Transverse colon (tissue), 4 donors: ENCODE measurements at regions not wholly inside any gene's neighbourhood (a gene's known extent, or its start where the extent isn't known, plus 50 kb on each side); places are given as distances from the start of the nearest gene placed in this dataset.
"Not testable (repeated sequence)": the region's sequence is repeated elsewhere in the genome, so short reads cannot be mapped to it uniquely, and the experiment has no call there.

Source experiments
- DNase-seq: peaks from one replicate; pipeline ENCODE4 v3.0.0-alpha.2; 2019
- H3K27ac ChIP-seq, 4 donors: fragments of 200-600 bp; sonication (generic); 2 replicates each; pipeline ENCODE4 v1.5.1; 2016 to 2018; ENCODE audit warnings: inconsistent platforms in 4 of 4
- H3K27me3 ChIP-seq: fragments of 200-600 bp; sonication (generic); 2 replicates; pipeline ENCODE4 v1.5.1; 2017; ENCODE audit warnings: inconsistent platforms
- H3K36me3 ChIP-seq, 4 donors: fragments of 200-600 bp; sonication (generic); 2 replicates each; pipeline ENCODE4 v1.5.1; 2017 to 2019; ENCODE audit warnings: inconsistent platforms in 4 of 4
- H3K4me1 ChIP-seq, 4 donors: fragments of 200-600 bp; sonication (generic); 2 replicates each; pipeline ENCODE4 v1.5.1; 2017 to 2020; ENCODE audit warnings: inconsistent platforms in 4 of 4
- H3K4me3 ChIP-seq, 4 donors: fragments of 200-600 bp; sonication (generic); 1 replicate in 1 of 4; 2 replicates in 3 of 4; pipeline versions ENCODE4 v1.5.1 to v1.6.1; 2017 to 2019; ENCODE audit warnings: inconsistent platforms in 4 of 4
- H3K9me3 ChIP-seq, 2 donors: fragments of 200-600 bp; sonication (generic); 2 replicates each; pipeline ENCODE4 v1.5.1; 2017 to 2019; ENCODE audit warnings: inconsistent platforms in 2 of 2
- EP300 ChIP-seq: sonication (generic); formaldehyde crosslinking; IDR thresholded peaks from one replicate; pipeline ENCODE4 v1.6.1; 2017; ENCODE audit warnings: antibody characterized with exemption, low read depth
- POLR2A ChIP-seq: fragments of 450-650 bp; IDR thresholded peaks from one replicate; pipeline ENCODE4 v1.6.1; 2016; ENCODE audit warnings: antibody characterized with exemption, mild to moderate bottlenecking, moderate library complexity
- POLR2AphosphoS5 ChIP-seq, 3 donors: sonication (generic); formaldehyde crosslinking; IDR thresholded peaks; one replicate each; pipeline ENCODE4 v1.6.1; 2016; ENCODE audit warnings: antibody characterized with exemption in 3 of 3
- WGBS, 2 donors: methylation state at CpG; one replicate each; pipeline ENCODE4 v1.1.5; 2018; ENCODE audit warnings: low coverage in 1 of 2; 5-methylcytosine and 5-hydroxymethylcytosine counted together
- in situ Hi-C, 4 donors: fragments of 200-750 bp; cut with MboI; loops; one replicate each; pipeline versions ENCODE4 v1.15.0 to v1.15.1; 2017; ENCODE audit warnings: low sequenced_read_pairs in 3 of 4, low pct_ligation_motif_present in 1 of 4, low pct_unique_long_range_greater_than_20kb in 1 of 4
- intact Hi-C: fragments of 100-400 bp; cut with DNase I; formaldehyde crosslinking; loops from one replicate; pipeline ENCODE4 v1.15.1; 2023; ENCODE audit warnings: low total_unique reads
- TF ChIP-seq, protein P1 (sequence below), 5 experiments: fragments of 200-600 bp in 3 of 5; fragments of 450-650 bp in 2 of 5; sonication (generic) in 3 of 5; IDR thresholded peaks; 1 replicate in 2 of 5; 2 replicates in 3 of 5; pipeline ENCODE4 v1.5.1; 2016 to 2017; ENCODE audit warnings: antibody characterized with exemption in 5 of 5, inconsistent platforms in 3 of 5, mild to moderate bottlenecking in 2 of 5, moderate library complexity in 1 of 5

DNA sequence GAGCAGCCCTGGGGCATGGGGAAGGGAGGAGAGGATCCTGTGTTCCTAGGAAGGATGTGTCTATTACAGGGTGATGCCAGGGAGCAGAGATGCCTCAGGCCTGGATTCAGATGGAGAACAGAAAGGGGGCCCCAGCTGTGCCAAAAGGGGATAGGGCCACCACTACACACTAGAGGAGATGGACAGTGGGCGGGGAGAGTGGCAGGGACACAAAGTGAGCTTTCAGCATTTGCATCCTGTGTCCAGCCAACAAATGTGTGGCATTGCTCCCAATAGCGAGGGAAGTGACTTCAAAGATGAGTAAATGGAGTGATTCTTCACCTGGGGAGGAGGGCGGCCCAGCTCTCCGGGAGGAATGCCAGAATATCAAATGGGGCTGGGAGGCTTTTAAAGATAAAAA lies 64.9 kb upstream of the WAPL start:
- intact Hi-C loops: loop anchor here (5.0 kb wide), 1 partner anchor 189 kb away; no protein-coding TSS in a partner anchor
- Histone ChIP-seq H3K27me3 (no peaks in the 10 kb centered on the region), H3K9me3 (no peaks in the 10 kb centered on the region), H3K4me1 (peaks cover 0 to 7% (median 5%) of the 10 kb centered on the region in 4 donors), H3K27ac (no peak overlapping the region), H3K4me3 (no peak overlapping the region), H3K36me3 (no peaks in the 10 kb centered on the region)
- TF ChIP-seq POLR2AphosphoS5 (IDR thresholded peaks at IDR 0.05) (no peak), EP300 (no peak), POLR2A (no peak)
- TF ChIP-seq, protein P1, sequence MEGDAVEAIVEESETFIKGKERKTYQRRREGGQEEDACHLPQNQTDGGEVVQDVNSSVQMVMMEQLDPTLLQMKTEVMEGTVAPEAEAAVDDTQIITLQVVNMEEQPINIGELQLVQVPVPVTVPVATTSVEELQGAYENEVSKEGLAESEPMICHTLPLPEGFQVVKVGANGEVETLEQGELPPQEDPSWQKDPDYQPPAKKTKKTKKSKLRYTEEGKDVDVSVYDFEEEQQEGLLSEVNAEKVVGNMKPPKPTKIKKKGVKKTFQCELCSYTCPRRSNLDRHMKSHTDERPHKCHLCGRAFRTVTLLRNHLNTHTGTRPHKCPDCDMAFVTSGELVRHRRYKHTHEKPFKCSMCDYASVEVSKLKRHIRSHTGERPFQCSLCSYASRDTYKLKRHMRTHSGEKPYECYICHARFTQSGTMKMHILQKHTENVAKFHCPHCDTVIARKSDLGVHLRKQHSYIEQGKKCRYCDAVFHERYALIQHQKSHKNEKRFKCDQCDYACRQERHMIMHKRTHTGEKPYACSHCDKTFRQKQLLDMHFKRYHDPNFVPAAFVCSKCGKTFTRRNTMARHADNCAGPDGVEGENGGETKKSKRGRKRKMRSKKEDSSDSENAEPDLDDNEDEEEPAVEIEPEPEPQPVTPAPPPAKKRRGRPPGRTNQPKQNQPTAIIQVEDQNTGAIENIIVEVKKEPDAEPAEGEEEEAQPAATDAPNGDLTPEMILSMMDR (IDR thresholded peaks at IDR 0.05): no peak
- in situ Hi-C loops: loop anchor here (5.0 to 25.0 kb wide), 3 partner anchors 189 to 199 kb away; no protein-coding TSS in a partner anchor
- DNase-seq: no peak
- 72 to 80% methylated on average over 2 to 4 of the region's 4 CpGs for WGBS, 2 donors

DNA sequence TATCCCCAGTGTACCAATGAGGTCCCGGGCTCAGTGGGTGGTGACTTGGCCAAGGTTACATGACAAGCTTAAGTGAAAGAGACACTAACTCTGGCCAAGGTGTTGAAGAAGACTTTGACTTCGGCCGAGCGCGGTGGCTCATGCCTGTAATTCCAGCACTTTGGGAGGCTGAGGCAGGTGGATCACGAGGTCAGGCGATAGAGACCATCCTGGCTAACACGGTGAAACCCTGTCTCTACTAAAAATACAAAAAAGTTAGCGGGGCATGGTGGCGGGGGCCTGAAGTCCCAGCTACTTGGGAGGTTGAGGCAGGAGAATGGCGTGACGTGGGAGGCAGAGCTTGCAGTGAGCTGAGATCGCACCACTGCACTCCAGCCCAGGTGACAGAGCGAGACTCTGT lies 65.6 kb upstream of the OPN4 start:
- in situ Hi-C loops: loop anchor here (5.0 to 25.0 kb wide), 3 partner anchors 191 to 201 kb away; no protein-coding TSS in a partner anchor
- H3K4me3 ChIP-seq, H3K36me3 ChIP-seq, H3K27ac ChIP-seq, DNase-seq, H3K4me1 ChIP-seq, H3K27me3 ChIP-seq, H3K9me3 ChIP-seq: not testable (repeated sequence)
- WGBS, 2 donors: 88 to 100% methylated on average over 7 to 14 of the region's 14 CpGs
- intact Hi-C loops: loop anchor here (5.0 kb wide), 1 partner anchor 191 kb away; no protein-coding TSS in a partner anchor

DNA sequence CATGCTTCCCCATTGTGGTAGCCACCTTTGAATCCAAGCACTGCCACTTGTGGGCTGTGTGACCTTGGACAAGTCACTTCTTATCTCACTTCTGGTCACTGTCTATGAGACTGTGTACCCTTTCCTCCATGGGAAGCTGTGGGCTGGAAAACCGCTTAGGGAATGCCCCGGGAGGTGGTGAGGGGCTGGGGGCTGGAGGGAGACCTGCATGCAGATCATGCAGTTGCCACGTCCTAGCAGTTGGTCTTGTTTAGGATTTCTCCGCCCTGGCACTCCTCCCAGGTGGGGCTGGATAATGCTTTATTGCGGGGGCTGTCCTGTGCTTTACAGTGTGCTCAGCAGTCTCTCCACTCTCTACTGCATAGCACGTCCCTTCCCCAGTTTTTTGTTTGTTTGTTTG lies 62.9 kb upstream of the OPN4 start:
- intact Hi-C loops: no loop called here
- no peaks in the 10 kb centered on the region for H3K9me3 ChIP-seq
- DNase-seq: no peak
- H3K4me3 ChIP-seq: no peak overlapping the region
- TF ChIP-seq POLR2AphosphoS5 (IDR thresholded peaks at IDR 0.05) (no peak), EP300 (no peak), POLR2A (no peak)
- TF ChIP-seq, protein P1 (IDR thresholded peaks at IDR 0.05): no peak
- in situ Hi-C loops: loop anchor here in 1 of 4 donors (25.0 kb wide), 1 partner anchor 204 kb away; no protein-coding TSS in a partner anchor
- no peak overlapping the region for H3K27ac ChIP-seq
- H3K4me1 ChIP-seq: no peaks in the 10 kb centered on the region
- H3K27me3 ChIP-seq: no peaks in the 10 kb centered on the region
- WGBS, 2 donors: 57 to 83% methylated on average over 2 to 6 of the region's 6 CpGs
- no peaks in the 10 kb centered on the region for H3K36me3 ChIP-seq

DNA sequence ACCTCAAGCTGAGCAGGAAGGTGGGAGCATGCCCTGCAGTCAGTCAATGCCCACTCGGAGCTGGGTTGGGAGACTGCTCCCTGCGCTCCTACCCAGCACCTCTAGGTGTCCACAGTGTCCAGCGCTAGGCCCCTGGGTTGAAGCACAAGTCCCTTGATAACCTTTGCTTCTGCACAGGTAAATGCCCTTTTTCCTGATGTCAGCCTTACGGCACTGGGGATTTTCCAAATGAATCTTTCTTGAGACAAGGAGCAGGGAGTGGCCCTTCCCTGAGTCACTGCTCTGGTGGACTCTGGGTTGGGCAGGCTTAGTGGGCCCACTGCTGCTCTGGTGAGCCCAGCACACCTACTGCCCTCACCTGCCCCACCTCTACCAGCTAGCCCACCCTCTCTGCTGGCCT lies 61.9 kb upstream of the OPN4 start:
- Histone ChIP-seq H3K27me3 (no peaks in the 10 kb centered on the region), H3K36me3 (no peaks in the 10 kb centered on the region), H3K4me1 (no peaks in the 10 kb centered on the region), H3K4me3 (no peak overlapping the region), H3K9me3 (no peaks in the 10 kb centered on the region), H3K27ac (no peak overlapping the region)
- intact Hi-C loops (no loop called here), in situ Hi-C loops (loop anchor here in 1 of 4 donors (25.0 kb wide), 1 partner anchor 205 kb away; no protein-coding TSS in a partner anchor)
- WGBS, 2 donors: 62% methylated on average over 4 of the region's 4 CpGs; no CpG with 5 or more reads in 1 of the 2 donors
- no peak for TF ChIP-seq EP300
- TF ChIP-seq POLR2AphosphoS5 (IDR thresholded peaks at IDR 0.05): no peak
- TF ChIP-seq POLR2A: no peak
- TF ChIP-seq, protein P1 (IDR thresholded peaks at IDR 0.05): no peak
- DNase-seq: no peak

DNA sequence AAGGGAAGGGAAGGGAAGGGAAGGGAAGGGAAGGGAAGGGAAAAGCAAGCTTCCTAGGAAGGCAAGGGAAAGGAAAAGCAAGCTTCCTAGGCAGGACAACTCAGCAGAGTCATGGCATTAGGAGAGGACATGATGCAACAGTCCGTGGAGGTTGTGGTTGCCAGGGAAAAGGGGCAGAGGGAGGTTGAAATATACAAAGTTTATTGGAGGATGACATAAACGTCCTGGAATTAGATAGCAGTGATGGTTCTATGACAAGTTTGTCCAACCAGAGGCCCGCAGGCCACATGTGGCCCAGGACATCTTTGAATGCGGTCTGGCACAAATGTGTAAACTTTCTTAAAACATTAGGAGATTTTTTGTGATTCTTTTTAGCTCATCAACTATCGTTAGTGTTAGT lies 59.8 kb upstream of the OPN4 start:
- H3K4me3 ChIP-seq: no peak overlapping the region
- WGBS, 2 donors: 66% methylated on average over 5 of the region's 5 CpGs
- no peaks in the 10 kb centered on the region for H3K36me3 ChIP-seq
- in situ Hi-C loops (loop anchor here in 1 of 4 donors (25.0 kb wide), 1 partner anchor 207 kb away; no protein-coding TSS in a partner anchor), intact Hi-C loops (no loop called here)
- no peaks in the 10 kb centered on the region for H3K4me1 ChIP-seq
- H3K9me3 ChIP-seq: no peaks in the 10 kb centered on the region
- TF ChIP-seq, protein P1 (IDR thresholded peaks at IDR 0.05): no peak
- H3K27me3 ChIP-seq: no peaks in the 10 kb centered on the region
- no peak for DNase-seq
- H3K27ac ChIP-seq: no peak overlapping the region
